ENCODE measurements at regions not wholly inside any gene's neighbourhood (a gene's known extent, or its start where the extent isn't known, plus 50 kb on each side); places are given as distances from the start of the nearest gene placed in this dataset.
A peak's percentile ranks its signal among the peaks of the same experiment; 100 is the strongest.

- Histone ChIP-seq H3K79me2 (ENCODE audit: control insufficient read depth, insufficient read depth, low read length) (no peaks in the 10 kb centered on the region), H3K4me3 (ENCODE audit: control insufficient read depth in 2 of 3, extremely low read depth in 1 of 3, insufficient read depth in 2 of 3, low read depth in 1 of 3, low read length in 3 of 3) (no peak overlapping the region), H2AFZ (ENCODE audit: control insufficient read depth, low read length) (no peak overlapping the region), H3K27me3 (ENCODE audit: control insufficient read depth, extremely low read depth, insufficient read depth, low read length) (no peaks in the 10 kb centered on the region), H3K9me1 (ENCODE audit: control insufficient read depth, extremely low read depth, insufficient read depth, low read length) (no peaks in the 10 kb centered on the region), H3K4me1 (ENCODE audit: control insufficient read depth, extremely low read depth, insufficient read depth, low read length) (no peaks in the 10 kb centered on the region), H3K9ac (ENCODE audit: control insufficient read depth, extremely low read depth, insufficient read depth, low read length) (no peak overlapping the region), H3K27ac (ENCODE audit: control insufficient read depth, insufficient read depth, low read length) (no peak overlapping the region), H3K9me3 (ENCODE audit: control insufficient read depth, low read depth, low read length) (no peaks in the 10 kb centered on the region), H3K36me3 (ENCODE audit: control insufficient read depth in 2 of 2, extremely low read depth in 1 of 2, insufficient read depth in 2 of 2, low read length in 2 of 2) (no peaks in the 10 kb centered on the region), H3K4me2 (ENCODE audit: control insufficient read depth, extremely low read depth, insufficient read depth, low read depth, low read length) (no peak overlapping the region), H4K20me1 (ENCODE audit: control insufficient read depth, extremely low read depth, insufficient read depth, low read length) (no peaks in the 10 kb centered on the region)
- dilution Hi-C loops (cut with MboI; ENCODE audit: extremely low pct_ligation_motif_present, low sequenced_read_pairs): no loop called here
- TF ChIP-seq CTCF (optimal IDR thresholded peaks at IDR 0.05 in 1 of 3, IDR thresholded peaks at IDR 0.05 in 1 of 3, conservative IDR thresholded peaks at IDR 0.05 in 1 of 3; ENCODE audit: extremely low read depth in 1 of 3, insufficient read depth in 2 of 3, low read length in 3 of 3): no peak
- TF ChIP-seq EZH2 (IDR thresholded peaks at IDR 0.05; ENCODE audit: low read length): no peak
- peak; percentile 57 for FAIRE-seq
- DNase-seq (ENCODE audit: low read depth, low spot score): no peak
These were observed 62.0 kb upstream of the LMNTD1 start for GRCh38 chr12:25615119-25615518.

DNA sequence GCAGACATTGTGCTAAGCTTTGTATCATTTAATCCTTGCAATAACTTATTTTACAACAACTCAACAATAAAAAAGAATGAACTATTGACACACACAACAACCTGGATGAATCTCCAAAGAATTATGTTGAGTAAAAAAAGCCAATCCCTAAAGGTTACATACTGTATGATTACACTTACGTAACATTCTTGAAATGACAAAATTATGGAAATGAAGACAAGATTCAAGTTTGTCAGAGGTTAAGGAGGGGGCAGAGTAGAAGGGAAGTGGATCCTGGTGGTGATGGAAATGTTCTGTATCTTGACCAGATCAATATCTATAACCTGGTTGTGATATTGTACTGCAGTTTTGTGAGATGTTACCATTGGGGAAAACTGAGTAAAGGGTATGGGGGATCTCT lies 63.2 kb upstream of the LMNTD1 start:
- TF ChIP-seq CTCF (optimal IDR thresholded peaks at IDR 0.05 in 1 of 3, IDR thresholded peaks at IDR 0.05 in 1 of 3, conservative IDR thresholded peaks at IDR 0.05 in 1 of 3; ENCODE audit: extremely low read depth in 1 of 3, insufficient read depth in 2 of 3, low read length in 3 of 3): no peak
- no peak for TF ChIP-seq EZH2 (IDR thresholded peaks at IDR 0.05; ENCODE audit: low read length)
- H3K4me2 ChIP-seq (ENCODE audit: control insufficient read depth, extremely low read depth, insufficient read depth, low read depth, low read length): no peak overlapping the region
- no peak overlapping the region for H3K27ac ChIP-seq (ENCODE audit: control insufficient read depth, insufficient read depth, low read length)
- H3K9ac ChIP-seq (ENCODE audit: control insufficient read depth, extremely low read depth, insufficient read depth, low read length): no peak overlapping the region
- H2AFZ ChIP-seq (ENCODE audit: control insufficient read depth, low read length): no peak overlapping the region
- no peaks in the 10 kb centered on the region for H3K9me3 ChIP-seq (ENCODE audit: control insufficient read depth, low read depth, low read length)
- dilution Hi-C loops (cut with MboI; ENCODE audit: extremely low pct_ligation_motif_present, low sequenced_read_pairs): no loop called here
- DNase-seq (ENCODE audit: low read depth, low spot score) (no peak), FAIRE-seq (no peak)
- H3K36me3 ChIP-seq (ENCODE audit: control insufficient read depth in 2 of 2, extremely low read depth in 1 of 2, insufficient read depth in 2 of 2, low read length in 2 of 2): no peaks in the 10 kb centered on the region
- no peaks in the 10 kb centered on the region for H4K20me1 ChIP-seq (ENCODE audit: control insufficient read depth, extremely low read depth, insufficient read depth, low read length)
- H3K4me1 ChIP-seq (ENCODE audit: control insufficient read depth, extremely low read depth, insufficient read depth, low read length): no peaks in the 10 kb centered on the region
- no peak overlapping the region for H3K4me3 ChIP-seq (ENCODE audit: control insufficient read depth in 2 of 3, extremely low read depth in 1 of 3, insufficient read depth in 2 of 3, low read depth in 1 of 3, low read length in 3 of 3)
- no peaks in the 10 kb centered on the region for H3K27me3 ChIP-seq (ENCODE audit: control insufficient read depth, extremely low read depth, insufficient read depth, low read length)
- H3K79me2 ChIP-seq (ENCODE audit: control insufficient read depth, insufficient read depth, low read length): no peaks in the 10 kb centered on the region
- H3K9me1 ChIP-seq (ENCODE audit: control insufficient read depth, extremely low read depth, insufficient read depth, low read length): no peaks in the 10 kb centered on the region
